Right lobe of liver (tissue), 6 donors: ENCODE measurements at regions not wholly inside any gene's neighbourhood (a gene's known extent, or its start where the extent isn't known, plus 50 kb on each side); places are given as distances from the start of the nearest gene placed in this dataset.

Source experiments
- ATAC-seq, 4 donors: fragments of 200-7000 bp; cut with Tn5 transposase; one replicate each; pipeline ENCODE4 v1.9.1; 2020; ENCODE audit warnings: mild to moderate bottlenecking in 4 of 4, moderate library complexity in 4 of 4
- DNase-seq, 3 donors: peaks; one replicate each; pipeline ENCODE4 v3.0.0-alpha.2; 2020
- H3K27ac ChIP-seq, 3 donors: fragments of 200-600 bp; one replicate each; pipeline ENCODE4 v1.8.0; 2022
- H3K27me3 ChIP-seq, 2 donors: fragments of 200-600 bp; one replicate each; pipeline ENCODE4 v1.8.0; 2022
- H3K36me3 ChIP-seq, 4 donors: fragments of 200-600 bp; sonication (generic) in 1 of 4; one replicate each; pipeline versions ENCODE4 v1.5.1 to v1.8.0; 2017 to 2022; ENCODE audit warnings: control low read depth in 1 of 4
- H3K4me1 ChIP-seq, 4 donors: fragments of 200-600 bp; sonication (generic) in 1 of 4; one replicate each; pipeline versions ENCODE4 v1.5.1 to v1.8.0; 2017 to 2022; ENCODE audit warnings: control low read depth in 1 of 4
- H3K4me3 ChIP-seq, 3 donors: fragments of 200-600 bp; one replicate each; pipeline ENCODE4 v1.8.0; 2022
- H3K9me3 ChIP-seq, 4 donors: fragments of 200-600 bp; sonication (generic) in 1 of 4; one replicate each; pipeline versions ENCODE4 v1.5.1 to v1.8.0; 2017 to 2022; ENCODE audit warnings: control low read depth in 1 of 4
- POLR2A ChIP-seq: fragments of 450-650 bp; IDR thresholded peaks from one replicate; pipeline ENCODE4 v1.6.1; 2017; ENCODE audit warnings: antibody characterized with exemption, mild to moderate bottlenecking
- WGBS: methylation state at CpG from one replicate; pipeline ENCODE4 v1.1.6; 2018; ENCODE audit warnings: low coverage, low lambda C conversion rate; ENCODE audit not compliant: insufficient coverage; ENCODE audit errors: missing lambda C conversion rate; 5-methylcytosine and 5-hydroxymethylcytosine counted together
- intact Hi-C, 2 donors: fragments of 100-400 bp; cut with DNase I; formaldehyde crosslinking; loops; one replicate each; pipeline versions ENCODE4 v1.11.2 to v1.14.1; 2022
- TF ChIP-seq, protein P1 (sequence below), 4 donors: fragments of 200-600 bp in 3 of 4; fragments of 450-650 bp in 1 of 4; IDR thresholded peaks; one replicate each; pipeline versions ENCODE4 v1.5.1 to v1.8.0; 2016 to 2022; ENCODE audit warnings: antibody characterized with exemption in 4 of 4, mild to moderate bottlenecking in 2 of 4
- donor health status: DM: no; HTN: yes; CAD: no.
- donor health status: DM: no; HTN: no; CAD: no.
- donor health status: DM: no; HTN: no; CAD: no.
- donor health status: DM: no; HTN: yes; CAD: no.
- donor health status: DM: no; HTN: yes; CAD: no.

DNA sequence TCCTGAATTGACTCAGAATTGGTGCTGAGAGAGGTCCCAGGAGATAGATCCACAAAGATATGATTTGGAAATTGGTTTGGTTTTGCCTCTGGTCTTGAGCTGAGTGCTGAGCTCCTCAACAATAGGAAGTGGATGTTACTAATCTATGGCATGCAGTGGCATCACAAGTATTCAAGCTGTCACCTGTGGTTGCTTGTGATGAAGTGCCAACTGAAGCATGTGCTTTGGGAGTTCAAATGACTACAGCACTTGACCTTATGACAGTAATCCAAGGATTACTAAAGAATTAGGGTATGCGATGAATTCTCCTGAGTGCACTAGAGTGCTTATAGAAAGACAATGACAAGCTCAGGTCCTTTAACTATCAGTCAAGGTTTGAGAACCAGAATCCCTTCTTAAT is 406.2 kb downstream of the NOVA1 start:
- WGBS, result 86% methylated on average over 1 of the region's 1 CpG

DNA sequence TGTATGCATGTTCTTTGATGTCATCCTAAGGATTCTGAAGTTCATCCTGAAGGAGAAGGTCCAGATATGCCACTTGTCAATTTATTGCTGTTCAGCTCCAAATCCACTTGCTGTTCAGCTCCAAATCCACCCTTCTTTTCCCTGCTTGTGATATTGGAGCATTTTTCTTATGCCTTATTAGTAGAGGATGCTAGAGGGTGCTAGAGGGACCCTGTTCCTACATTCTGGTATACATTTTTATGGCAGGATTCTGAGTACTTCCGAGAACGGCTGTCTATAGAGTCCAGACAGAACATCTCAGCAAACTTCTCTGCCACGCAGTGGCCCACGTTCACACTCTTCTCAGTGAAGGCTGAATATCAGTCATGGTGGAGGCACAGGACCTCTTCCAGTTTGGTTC is 406.7 kb downstream of the NOVA1 start:
- no peak for ATAC-seq

More for the DNA sequence above, 406.2 kb downstream of the NOVA1 start:
- DNase-seq (no peak), ATAC-seq (no peak)
- Histone ChIP-seq H3K27ac (no peak overlapping the region), H3K27me3 (no peaks in the 10 kb centered on the region), H3K4me1 (no peaks in the 10 kb centered on the region), H3K4me3 (no peak overlapping the region), H3K36me3 (no peaks in the 10 kb centered on the region), H3K9me3 (no peaks in the 10 kb centered on the region)
- TF ChIP-seq, protein P1, sequence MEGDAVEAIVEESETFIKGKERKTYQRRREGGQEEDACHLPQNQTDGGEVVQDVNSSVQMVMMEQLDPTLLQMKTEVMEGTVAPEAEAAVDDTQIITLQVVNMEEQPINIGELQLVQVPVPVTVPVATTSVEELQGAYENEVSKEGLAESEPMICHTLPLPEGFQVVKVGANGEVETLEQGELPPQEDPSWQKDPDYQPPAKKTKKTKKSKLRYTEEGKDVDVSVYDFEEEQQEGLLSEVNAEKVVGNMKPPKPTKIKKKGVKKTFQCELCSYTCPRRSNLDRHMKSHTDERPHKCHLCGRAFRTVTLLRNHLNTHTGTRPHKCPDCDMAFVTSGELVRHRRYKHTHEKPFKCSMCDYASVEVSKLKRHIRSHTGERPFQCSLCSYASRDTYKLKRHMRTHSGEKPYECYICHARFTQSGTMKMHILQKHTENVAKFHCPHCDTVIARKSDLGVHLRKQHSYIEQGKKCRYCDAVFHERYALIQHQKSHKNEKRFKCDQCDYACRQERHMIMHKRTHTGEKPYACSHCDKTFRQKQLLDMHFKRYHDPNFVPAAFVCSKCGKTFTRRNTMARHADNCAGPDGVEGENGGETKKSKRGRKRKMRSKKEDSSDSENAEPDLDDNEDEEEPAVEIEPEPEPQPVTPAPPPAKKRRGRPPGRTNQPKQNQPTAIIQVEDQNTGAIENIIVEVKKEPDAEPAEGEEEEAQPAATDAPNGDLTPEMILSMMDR (IDR thresholded peaks at IDR 0.05), result no peak
- TF ChIP-seq POLR2A, result no peak
- intact Hi-C loops, result no loop called here

DNA sequence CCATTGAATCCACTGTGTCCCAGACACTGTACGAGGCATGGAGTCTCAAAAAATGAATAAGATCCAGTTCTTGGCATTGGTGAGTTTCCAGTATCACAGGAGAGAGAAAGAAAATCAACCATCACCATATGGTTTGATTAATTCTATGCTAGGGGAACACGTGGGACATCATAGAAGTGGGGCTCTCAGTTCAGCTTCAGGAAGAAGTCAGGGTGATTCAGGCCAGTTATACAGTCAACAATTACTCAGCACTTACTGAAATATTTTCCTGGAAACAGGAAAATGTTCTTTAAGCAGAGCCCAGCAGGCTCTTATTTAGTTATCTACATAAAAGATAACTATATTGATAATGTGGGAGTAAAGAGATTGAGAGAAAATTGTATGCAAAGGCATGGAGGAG is 407.2 kb downstream of the NOVA1 start:
- ATAC-seq (no peak), DNase-seq (no peak)
- 24% methylated on average over 2 of the region's 2 CpGs for WGBS
- Histone ChIP-seq H3K36me3 (no peaks in the 10 kb centered on the region), H3K27me3 (no peaks in the 10 kb centered on the region), H3K4me1 (no peaks in the 10 kb centered on the region), H3K9me3 (no peaks in the 10 kb centered on the region), H3K4me3 (no peak overlapping the region), H3K27ac (no peak overlapping the region)
- intact Hi-C loops, result no loop called here
- no peak for TF ChIP-seq POLR2A
- TF ChIP-seq, protein P1 (IDR thresholded peaks at IDR 0.05), result no peak

More for the DNA sequence above, 406.7 kb downstream of the NOVA1 start:
- intact Hi-C loops, result no loop called here
- no peaks in the 10 kb centered on the region for H3K36me3 ChIP-seq
- H3K27me3 ChIP-seq, result no peaks in the 10 kb centered on the region
- H3K9me3 ChIP-seq, result no peaks in the 10 kb centered on the region
- H3K27ac ChIP-seq, result no peak overlapping the region
- no peak overlapping the region for H3K4me3 ChIP-seq
- no peak for TF ChIP-seq POLR2A
- TF ChIP-seq, protein P1 (IDR thresholded peaks at IDR 0.05), result no peak
- H3K4me1 ChIP-seq, result no peaks in the 10 kb centered on the region
- WGBS, result 36% methylated on average over 4 of the region's 4 CpGs
- DNase-seq, result no peak

DNA sequence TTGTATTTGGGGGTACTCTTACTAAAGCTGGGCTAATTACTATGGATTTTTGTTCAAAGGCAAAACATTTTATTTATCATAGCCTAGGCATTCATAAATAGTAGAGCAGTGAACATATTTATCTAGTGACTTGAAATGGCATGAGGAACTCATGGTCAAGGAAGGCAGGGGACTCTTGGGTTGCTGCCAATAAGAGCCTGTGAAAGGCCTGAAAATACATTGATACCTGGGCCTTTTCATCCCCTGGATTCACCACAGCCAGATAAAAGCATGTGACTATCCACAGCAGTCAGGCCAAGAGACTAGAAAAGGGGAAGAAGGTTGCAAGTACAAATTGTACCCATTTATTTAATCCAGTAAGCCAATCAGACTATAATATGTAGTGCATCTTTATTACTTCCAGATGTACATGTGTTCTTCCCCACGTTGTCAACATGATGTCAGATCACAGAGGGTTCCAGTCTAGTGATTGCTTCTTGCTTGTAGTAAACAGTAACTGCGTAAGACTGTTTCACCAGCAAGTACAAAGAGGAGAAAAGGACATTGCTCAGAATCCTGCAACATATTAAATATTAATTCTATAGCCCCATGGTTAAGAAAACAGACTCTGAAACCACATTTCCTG is 409.7 kb downstream of the NOVA1 start:
- H3K4me1 ChIP-seq, result no peaks in the 10 kb centered on the region
- WGBS, result 61% methylated on average over 2 of the region's 2 CpGs
- H3K27ac ChIP-seq, result no peak overlapping the region
- ATAC-seq, result no peak
- intact Hi-C loops, result no loop called here
- no peaks in the 10 kb centered on the region for H3K36me3 ChIP-seq
- H3K4me3 ChIP-seq, result no peak overlapping the region
- DNase-seq, result no peak
- no peaks in the 10 kb centered on the region for H3K27me3 ChIP-seq
- no peaks in the 10 kb centered on the region for H3K9me3 ChIP-seq
- TF ChIP-seq POLR2A, result no peak
- TF ChIP-seq, protein P1 (IDR thresholded peaks at IDR 0.05), result no peak

DNA sequence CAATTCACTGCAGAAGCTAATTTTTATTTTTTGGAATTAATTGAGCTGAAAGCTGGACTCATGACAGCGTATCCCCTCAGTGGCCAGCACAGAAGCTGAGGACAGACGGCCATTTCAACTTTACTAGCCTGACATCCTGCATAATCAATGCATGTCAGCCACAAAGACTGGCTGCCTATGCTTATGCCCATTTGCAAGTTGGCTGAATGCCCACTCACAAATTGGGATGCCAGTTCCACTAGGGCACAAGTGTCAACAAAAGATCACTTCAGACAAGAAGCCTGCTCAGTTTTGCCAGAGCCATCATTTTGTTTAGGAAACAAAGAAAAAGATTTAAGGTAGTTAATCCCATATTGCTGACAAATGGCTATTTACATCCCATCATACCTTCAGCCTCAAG is 417.6 kb downstream of the NOVA1 start:
- Histone ChIP-seq H3K9me3 (no peaks in the 10 kb centered on the region), H3K4me1 (no peaks in the 10 kb centered on the region), H3K27ac (no peak overlapping the region), H3K36me3 (no peaks in the 10 kb centered on the region), H3K4me3 (no peak overlapping the region), H3K27me3 (no peaks in the 10 kb centered on the region)
- ATAC-seq (no peak), DNase-seq (no peak)
- intact Hi-C loops, result no loop called here
- TF ChIP-seq, protein P1 (IDR thresholded peaks at IDR 0.05), result no peak
- no peak for TF ChIP-seq POLR2A
- WGBS, result 30% methylated on average over 2 of the region's 2 CpGs
